Tibial artery (tissue), 4 donors: ENCODE measurements at regions not wholly inside any gene's neighbourhood (a gene's known extent, or its start where the extent isn't known, plus 50 kb on each side); places are given as distances from the start of the nearest gene placed in this dataset.

Experiments
- DNase-seq, 2 donors: peaks; one replicate each; pipeline ENCODE4 v3.0.0-alpha.2; 2019
- H3K27ac ChIP-seq, 2 donors: fragments of 200-600 bp; sonication (generic) in 1 of 2; 1 replicate in 1 of 2; 2 replicates in 1 of 2; pipeline ENCODE4 v1.5.1; 2018 to 2019; ENCODE audit warnings: mild to moderate bottlenecking in 1 of 2
- H3K27me3 ChIP-seq, 2 donors: fragments of 200-600 bp; sonication (generic) in 1 of 2; one replicate each; pipeline versions ENCODE4 v1.5.1 to v1.6.0; 2016 to 2019
- H3K36me3 ChIP-seq, 3 donors: fragments of 200-600 bp; sonication (generic) in 2 of 3; one replicate each; pipeline ENCODE4 v1.5.1; 2016 to 2019; ENCODE audit warnings: mild to moderate bottlenecking in 2 of 3
- H3K4me1 ChIP-seq, 4 donors: fragments of 200-600 bp; sonication (generic) in 2 of 4; 1 replicate in 3 of 4; 2 replicates in 1 of 4; pipeline ENCODE4 v1.5.1; 2016 to 2019
- H3K4me3 ChIP-seq, 2 donors: fragments of 200-600 bp; sonication (generic) in 1 of 2; 1 replicate in 1 of 2; 2 replicates in 1 of 2; pipeline ENCODE4 v1.5.1; 2018 to 2019; ENCODE audit warnings: mild to moderate bottlenecking in 2 of 2
- H3K9me3 ChIP-seq, 3 donors: fragments of 200-600 bp; sonication (generic) in 1 of 3; one replicate each; pipeline ENCODE4 v1.5.1; 2016 to 2019
- intact Hi-C: fragments of 100-400 bp; cut with DNase I; formaldehyde crosslinking; loops from one replicate; pipeline ENCODE4 v1.15.0; 2023; ENCODE audit warnings: low total_unique reads
- TF ChIP-seq, protein P1 (sequence below), 2 experiments: fragments of 200-600 bp in 1 of 2; fragments of 450-650 bp in 1 of 2; IDR thresholded peaks; one replicate each; pipeline ENCODE4 v1.5.1; 2017 to 2019; ENCODE audit warnings: antibody characterized with exemption in 2 of 2, mild to moderate bottlenecking in 1 of 2, moderate library complexity in 1 of 2

DNA sequence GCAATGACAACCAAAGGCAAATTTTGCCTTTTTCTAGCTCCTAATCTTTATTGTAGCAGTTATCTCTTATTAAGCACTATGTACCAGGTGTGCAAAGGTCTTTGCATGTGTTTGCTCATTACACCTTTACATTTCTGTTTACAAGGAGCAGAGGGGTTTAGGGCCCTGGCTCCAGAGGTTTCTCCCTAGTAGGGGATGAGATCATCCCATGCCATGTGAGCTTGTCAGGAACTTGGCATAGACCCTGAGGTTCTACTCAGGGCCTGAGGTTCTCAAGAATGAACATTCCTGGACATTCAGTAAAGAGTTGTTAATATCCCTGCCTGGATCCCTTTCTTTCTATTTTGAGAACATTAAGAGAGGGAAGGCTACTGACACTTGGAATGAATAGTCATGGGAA is 292.0 kb downstream of the RPAP3 start:
- TF ChIP-seq, protein P1, sequence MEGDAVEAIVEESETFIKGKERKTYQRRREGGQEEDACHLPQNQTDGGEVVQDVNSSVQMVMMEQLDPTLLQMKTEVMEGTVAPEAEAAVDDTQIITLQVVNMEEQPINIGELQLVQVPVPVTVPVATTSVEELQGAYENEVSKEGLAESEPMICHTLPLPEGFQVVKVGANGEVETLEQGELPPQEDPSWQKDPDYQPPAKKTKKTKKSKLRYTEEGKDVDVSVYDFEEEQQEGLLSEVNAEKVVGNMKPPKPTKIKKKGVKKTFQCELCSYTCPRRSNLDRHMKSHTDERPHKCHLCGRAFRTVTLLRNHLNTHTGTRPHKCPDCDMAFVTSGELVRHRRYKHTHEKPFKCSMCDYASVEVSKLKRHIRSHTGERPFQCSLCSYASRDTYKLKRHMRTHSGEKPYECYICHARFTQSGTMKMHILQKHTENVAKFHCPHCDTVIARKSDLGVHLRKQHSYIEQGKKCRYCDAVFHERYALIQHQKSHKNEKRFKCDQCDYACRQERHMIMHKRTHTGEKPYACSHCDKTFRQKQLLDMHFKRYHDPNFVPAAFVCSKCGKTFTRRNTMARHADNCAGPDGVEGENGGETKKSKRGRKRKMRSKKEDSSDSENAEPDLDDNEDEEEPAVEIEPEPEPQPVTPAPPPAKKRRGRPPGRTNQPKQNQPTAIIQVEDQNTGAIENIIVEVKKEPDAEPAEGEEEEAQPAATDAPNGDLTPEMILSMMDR (IDR thresholded peaks at IDR 0.05), result no peak
- Histone ChIP-seq H3K4me3 (no peak overlapping the region), H3K27ac (no peak overlapping the region), H3K4me1 (peaks cover 0 to 3% (median 0%) of the 10 kb centered on the region in 4 donors), H3K36me3 (no peaks in the 10 kb centered on the region), H3K9me3 (no peaks in the 10 kb centered on the region), H3K27me3 (no peaks in the 10 kb centered on the region)
- no peak for DNase-seq
- intact Hi-C loops, result no loop called here

DNA sequence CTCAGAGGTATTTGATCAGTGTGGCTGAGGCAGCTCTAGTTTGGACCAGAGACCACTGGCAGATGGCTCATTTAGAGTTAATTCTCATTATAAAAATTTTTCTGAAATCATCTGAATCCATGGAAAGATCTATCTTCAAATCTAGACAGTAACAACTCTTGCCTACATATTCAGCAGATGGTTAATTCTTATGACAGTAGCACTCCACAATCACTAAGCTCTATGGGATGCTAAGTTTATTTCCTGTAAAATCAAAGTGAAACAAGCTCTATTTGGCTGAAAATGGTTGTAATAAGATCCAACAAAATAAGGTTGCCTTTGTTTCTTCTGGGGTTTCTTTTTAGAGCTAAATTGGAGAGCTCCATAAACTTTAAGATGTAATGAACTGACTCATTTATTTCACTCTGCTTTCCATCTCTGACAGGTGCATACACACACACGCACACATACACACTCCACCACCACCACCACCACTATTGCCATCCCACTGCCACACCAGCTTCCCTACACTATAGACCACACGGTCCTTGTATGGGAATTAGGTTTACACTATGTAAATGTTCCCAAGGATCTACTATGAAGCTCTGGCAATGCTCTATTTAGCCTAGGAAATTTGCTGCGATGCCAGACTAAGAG is 293.1 kb downstream of the RPAP3 start:
- Histone ChIP-seq H3K4me1 (peaks cover 0 to 5% (median under 1%) of the 10 kb centered on the region in 4 donors), H3K27ac (no peak overlapping the region), H3K9me3 (no peaks in the 10 kb centered on the region), H3K27me3 (no peaks in the 10 kb centered on the region), H3K4me3 (no peak overlapping the region), H3K36me3 (no peaks in the 10 kb centered on the region)
- TF ChIP-seq, protein P1 (IDR thresholded peaks at IDR 0.05), result no peak
- DNase-seq, result no peak
- intact Hi-C loops, result no loop called here

DNA sequence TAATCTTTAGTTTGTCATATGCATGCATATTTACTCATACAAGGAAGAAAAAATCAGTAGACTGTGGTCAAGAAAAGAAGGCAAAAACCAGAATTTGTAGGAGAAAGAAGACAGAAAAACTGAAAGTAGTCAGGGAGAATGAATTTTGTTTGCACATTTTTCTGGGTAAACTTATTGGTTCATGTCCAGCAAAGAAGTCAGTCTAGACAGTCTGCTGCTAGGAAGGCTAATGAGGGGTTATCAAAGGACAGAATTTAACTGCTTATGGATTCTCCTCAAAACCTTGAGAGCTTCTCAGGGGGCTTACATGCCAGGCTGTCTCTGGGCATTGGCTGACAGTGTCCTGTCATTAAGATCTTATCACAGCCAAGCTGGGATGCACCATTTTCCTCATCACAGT is 293.9 kb downstream of the RPAP3 start:
- no peak for DNase-seq
- no peaks in the 10 kb centered on the region for H3K9me3 ChIP-seq
- no peaks in the 10 kb centered on the region for H3K27me3 ChIP-seq
- TF ChIP-seq, protein P1 (IDR thresholded peaks at IDR 0.05), result no peak
- intact Hi-C loops, result no loop called here
- H3K27ac ChIP-seq, result no peak overlapping the region
- no peak overlapping the region for H3K4me3 ChIP-seq
- no peaks in the 10 kb centered on the region for H3K36me3 ChIP-seq
- peaks cover 0 to 12% (median 4%) of the 10 kb centered on the region in 4 donors for H3K4me1 ChIP-seq

DNA sequence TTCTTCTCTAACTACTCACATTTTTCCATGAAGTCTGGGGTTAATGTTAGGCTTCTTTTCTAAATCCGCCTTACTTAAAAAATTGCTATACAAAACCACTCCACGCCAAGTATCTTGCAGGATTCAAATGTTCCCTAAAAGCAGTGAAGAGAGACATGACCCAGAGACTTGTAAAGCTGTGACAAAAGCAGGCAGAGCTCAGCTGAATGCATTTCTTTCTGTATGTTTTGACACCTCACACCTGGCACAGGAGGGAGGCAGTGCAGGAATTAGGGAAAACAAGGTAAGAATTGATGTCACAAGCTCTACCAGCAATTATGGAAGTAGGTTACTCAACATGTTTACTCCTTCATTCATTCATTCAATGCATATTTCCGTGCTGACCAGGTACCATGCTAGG is 295.0 kb downstream of the RPAP3 start:
- TF ChIP-seq, protein P1 (IDR thresholded peaks at IDR 0.05), result no peak
- no peak for DNase-seq
- peaks cover 0 to 16% (median 4%) of the 10 kb centered on the region in 4 donors for H3K4me1 ChIP-seq
- no peak overlapping the region for H3K4me3 ChIP-seq
- no peaks in the 10 kb centered on the region for H3K9me3 ChIP-seq
- no peaks in the 10 kb centered on the region for H3K36me3 ChIP-seq
- H3K27me3 ChIP-seq, result no peaks in the 10 kb centered on the region
- intact Hi-C loops, result no loop called here
- no peak overlapping the region for H3K27ac ChIP-seq

DNA sequence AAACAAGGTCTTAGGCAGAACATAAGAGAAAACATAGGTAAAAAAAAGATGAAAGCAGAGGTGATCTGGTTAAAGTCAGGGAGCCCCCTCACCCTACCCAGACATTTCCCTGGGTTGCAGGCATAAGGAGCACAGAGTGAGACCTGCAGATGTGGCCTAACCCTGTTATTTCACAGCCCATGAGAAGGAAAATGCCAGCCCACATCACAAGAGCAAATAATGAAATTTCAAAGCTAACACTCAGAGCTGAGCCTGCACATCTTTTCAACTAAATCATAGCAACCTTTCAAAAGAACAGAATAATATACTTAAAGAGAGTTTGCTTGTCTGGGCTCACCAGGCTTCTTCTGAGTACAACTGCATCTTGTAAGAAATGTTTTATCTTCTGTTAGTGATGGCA is 295.4 kb downstream of the RPAP3 start:
- Histone ChIP-seq H3K27ac (no peak overlapping the region), H3K36me3 (no peaks in the 10 kb centered on the region), H3K4me3 (no peak overlapping the region), H3K9me3 (no peaks in the 10 kb centered on the region), H3K27me3 (no peaks in the 10 kb centered on the region), H3K4me1 (peaks cover 0 to 16% (median 4%) of the 10 kb centered on the region in 4 donors)
- TF ChIP-seq, protein P1 (IDR thresholded peaks at IDR 0.05), result no peak
- DNase-seq, result no peak
- intact Hi-C loops, result no loop called here
